Cardiac muscle cell (in vitro differentiated cells and primary cell): ENCODE measurements at regions not wholly inside any gene's neighbourhood (a gene's known extent, or its start where the extent isn't known, plus 50 kb on each side); places are given as distances from the start of the nearest gene placed in this dataset.

Experiments used
- DNase-seq, 2 donors: peaks; one replicate each; pipeline versions ENCODE4 v3.0.0 to v3.0.0-alpha.2; 2010 to 2017; ENCODE audit warnings: low read depth in 1 of 2, low spot score in 1 of 2
- H3K27ac ChIP-seq: fragments of 200-600 bp; sonication (generic); 2 replicates; pipeline ENCODE4 v1.5.1; 2016
- H3K27me3 ChIP-seq: fragments of 200-600 bp; sonication (generic); 2 replicates; pipeline ENCODE4 v1.6.0; 2016; ENCODE audit warnings: control low read depth
- H3K36me3 ChIP-seq: fragments of 200-600 bp; sonication (generic); 2 replicates; pipeline ENCODE4 v1.5.1; 2016; ENCODE audit warnings: control low read depth
- H3K4me1 ChIP-seq: fragments of 200-600 bp; sonication (generic); 2 replicates; pipeline ENCODE4 v1.8.1; 2017; ENCODE audit warnings: low read depth, mild to moderate bottlenecking, mixed run types
- H3K4me3 ChIP-seq: fragments of 200-600 bp; sonication (generic); 2 replicates; pipeline ENCODE4 v1.5.1; 2016; ENCODE audit warnings: mild to moderate bottlenecking
- H3K9me3 ChIP-seq: fragments of 200-600 bp; sonication (generic); 2 replicates; pipeline ENCODE4 v1.5.1; 2017; ENCODE audit warnings: low read depth, mild to moderate bottlenecking, control low read depth
- TF ChIP-seq, protein P1 (sequence below): IDR thresholded peaks from 2 replicates; pipeline ENCODE4 v1.5.1; 2012; ENCODE audit warnings: low read depth, mild to moderate bottlenecking, low read length

DNA sequence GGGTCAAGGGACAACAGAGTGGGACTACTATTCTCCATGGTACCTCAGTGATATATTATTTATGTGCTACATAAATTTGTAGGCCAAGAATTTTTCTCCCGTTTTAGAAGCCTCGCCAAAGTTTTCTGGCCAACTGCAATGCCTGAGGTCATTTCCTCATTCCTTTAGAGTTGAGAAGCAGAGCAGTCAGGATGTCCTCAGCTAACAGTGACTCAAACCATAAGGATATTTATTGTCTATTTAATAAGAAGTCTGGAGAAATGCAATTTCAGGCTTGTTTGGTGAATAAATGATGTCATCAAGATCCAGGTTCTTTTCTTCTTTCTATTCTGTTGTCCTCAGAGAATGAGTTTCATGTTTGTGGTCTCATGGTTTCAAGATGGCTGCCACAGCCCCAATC is 91.0 kb downstream of the ADCYAP1 start:
- TF ChIP-seq, protein P1, sequence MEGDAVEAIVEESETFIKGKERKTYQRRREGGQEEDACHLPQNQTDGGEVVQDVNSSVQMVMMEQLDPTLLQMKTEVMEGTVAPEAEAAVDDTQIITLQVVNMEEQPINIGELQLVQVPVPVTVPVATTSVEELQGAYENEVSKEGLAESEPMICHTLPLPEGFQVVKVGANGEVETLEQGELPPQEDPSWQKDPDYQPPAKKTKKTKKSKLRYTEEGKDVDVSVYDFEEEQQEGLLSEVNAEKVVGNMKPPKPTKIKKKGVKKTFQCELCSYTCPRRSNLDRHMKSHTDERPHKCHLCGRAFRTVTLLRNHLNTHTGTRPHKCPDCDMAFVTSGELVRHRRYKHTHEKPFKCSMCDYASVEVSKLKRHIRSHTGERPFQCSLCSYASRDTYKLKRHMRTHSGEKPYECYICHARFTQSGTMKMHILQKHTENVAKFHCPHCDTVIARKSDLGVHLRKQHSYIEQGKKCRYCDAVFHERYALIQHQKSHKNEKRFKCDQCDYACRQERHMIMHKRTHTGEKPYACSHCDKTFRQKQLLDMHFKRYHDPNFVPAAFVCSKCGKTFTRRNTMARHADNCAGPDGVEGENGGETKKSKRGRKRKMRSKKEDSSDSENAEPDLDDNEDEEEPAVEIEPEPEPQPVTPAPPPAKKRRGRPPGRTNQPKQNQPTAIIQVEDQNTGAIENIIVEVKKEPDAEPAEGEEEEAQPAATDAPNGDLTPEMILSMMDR: no peak
- no peaks in the 10 kb centered on the region for H3K9me3 ChIP-seq
- no peak overlapping the region for H3K27ac ChIP-seq
- no peak overlapping the region for H3K4me3 ChIP-seq
- peak in 1 of 2 donors; percentile 85 for DNase-seq
- no peaks in the 10 kb centered on the region for H3K36me3 ChIP-seq
- H3K27me3 ChIP-seq: no peaks in the 10 kb centered on the region
- no peaks in the 10 kb centered on the region for H3K4me1 ChIP-seq

GRCh38 chr18:997499-997898 is 92.8 kb downstream of the ADCYAP1 start:
- H3K4me1 ChIP-seq: no peaks in the 10 kb centered on the region
- TF ChIP-seq, protein P1: no peak
- no peak overlapping the region for H3K27ac ChIP-seq
- H3K4me3 ChIP-seq: no peak overlapping the region
- no peaks in the 10 kb centered on the region for H3K27me3 ChIP-seq
- no peaks in the 10 kb centered on the region for H3K36me3 ChIP-seq
- no peaks in the 10 kb centered on the region for H3K9me3 ChIP-seq
- DNase-seq: no peak

- Histone ChIP-seq H3K4me1 (no peaks in the 10 kb centered on the region), H3K27ac (no peak overlapping the region), H3K9me3 (no peaks in the 10 kb centered on the region), H3K4me3 (no peak overlapping the region), H3K36me3 (no peaks in the 10 kb centered on the region), H3K27me3 (no peaks in the 10 kb centered on the region)
- no peak for DNase-seq
- TF ChIP-seq, protein P1: no peak
Observed at GRCh38 chr18:998936-999335, 94.3 kb downstream of the ADCYAP1 start.

DNA sequence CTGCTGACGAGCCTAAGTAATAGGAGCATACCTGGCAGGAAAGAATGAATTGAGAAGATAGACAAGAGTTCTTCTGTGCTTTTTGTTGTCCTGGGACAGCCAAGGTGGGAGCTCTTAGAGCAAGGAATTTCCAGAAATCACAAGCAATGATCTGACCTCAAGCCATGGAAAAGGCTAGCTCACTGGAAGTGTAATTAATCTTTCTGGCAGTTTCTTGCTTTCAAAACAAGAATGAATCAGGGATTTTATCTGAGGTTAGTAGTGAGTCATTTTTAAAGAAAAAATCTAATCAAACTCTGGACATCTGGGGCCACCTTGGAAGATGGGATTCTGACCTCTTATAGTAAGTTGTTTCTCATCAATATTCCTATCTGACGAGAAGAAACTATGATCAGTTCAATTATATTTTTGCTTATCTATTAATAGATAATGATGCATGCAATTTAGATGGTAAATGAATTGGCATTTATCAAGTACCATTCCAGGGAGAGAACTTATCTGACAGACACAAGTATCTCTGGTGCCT is 98.0 kb downstream of the ADCYAP1 start:
- H3K4me3 ChIP-seq: no peak overlapping the region
- H3K9me3 ChIP-seq: no peaks in the 10 kb centered on the region
- no peaks in the 10 kb centered on the region for H3K27me3 ChIP-seq
- DNase-seq: peak in 1 of 2 donors; percentile 58
- H3K27ac ChIP-seq: no peak overlapping the region
- H3K4me1 ChIP-seq: no peaks in the 10 kb centered on the region
- TF ChIP-seq, protein P1: no peak
- H3K36me3 ChIP-seq: no peaks in the 10 kb centered on the region

DNA sequence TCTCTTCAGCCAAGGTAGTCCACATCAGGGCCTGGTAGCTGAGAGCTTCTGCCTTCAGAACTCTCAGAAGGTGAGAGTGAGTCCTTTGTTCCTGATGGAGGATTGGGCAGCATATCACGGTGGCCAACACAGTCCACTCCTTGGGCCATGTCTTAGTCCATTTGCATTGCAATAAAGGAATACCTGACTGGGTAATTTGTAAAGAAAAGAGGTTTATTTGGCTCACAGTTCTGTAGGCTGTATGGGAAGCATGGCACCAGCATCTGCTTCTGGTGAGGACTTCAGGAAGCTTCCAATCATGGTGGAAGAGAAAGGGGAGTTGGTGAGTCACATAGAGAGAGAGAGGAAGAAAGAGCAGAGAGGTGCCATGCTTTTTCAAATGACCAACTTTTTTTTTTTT is 98.8 kb downstream of the ADCYAP1 start:
- Histone ChIP-seq H3K27ac (no peak overlapping the region), H3K9me3 (no peaks in the 10 kb centered on the region), H3K36me3 (no peaks in the 10 kb centered on the region), H3K27me3 (no peaks in the 10 kb centered on the region), H3K4me3 (no peak overlapping the region), H3K4me1 (no peaks in the 10 kb centered on the region)
- TF ChIP-seq, protein P1: no peak
- DNase-seq: no peak

DNA sequence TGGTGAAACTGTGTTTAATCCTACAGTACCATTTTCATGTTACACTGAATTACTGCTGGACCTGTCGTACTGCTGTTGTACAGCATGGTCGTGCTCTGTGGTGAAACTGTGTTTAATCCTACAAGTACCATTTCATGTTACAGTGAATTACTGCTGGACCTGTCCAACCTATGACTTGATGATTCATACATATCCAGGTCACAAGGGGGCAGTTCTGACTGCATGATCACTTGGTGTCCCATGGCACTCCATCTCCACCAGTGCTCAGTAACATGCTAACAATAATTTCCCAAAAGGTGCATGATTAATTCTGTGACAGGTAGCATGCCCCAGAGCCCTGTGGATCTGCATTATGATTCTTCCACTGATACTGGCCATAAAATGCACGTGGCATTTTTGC is 101.6 kb downstream of the ADCYAP1 start:
- no peaks in the 10 kb centered on the region for H3K27me3 ChIP-seq
- no peaks in the 10 kb centered on the region for H3K4me1 ChIP-seq
- TF ChIP-seq, protein P1: no peak
- no peak for DNase-seq
- no peaks in the 10 kb centered on the region for H3K36me3 ChIP-seq
- H3K4me3 ChIP-seq: no peak overlapping the region
- no peak overlapping the region for H3K27ac ChIP-seq
- H3K9me3 ChIP-seq: no peaks in the 10 kb centered on the region
